ENCODE measurements at regions not wholly inside any gene's neighbourhood (a gene's known extent, or its start where the extent isn't known, plus 50 kb on each side); places are given as distances from the start of the nearest gene placed in this dataset.

DNA sequence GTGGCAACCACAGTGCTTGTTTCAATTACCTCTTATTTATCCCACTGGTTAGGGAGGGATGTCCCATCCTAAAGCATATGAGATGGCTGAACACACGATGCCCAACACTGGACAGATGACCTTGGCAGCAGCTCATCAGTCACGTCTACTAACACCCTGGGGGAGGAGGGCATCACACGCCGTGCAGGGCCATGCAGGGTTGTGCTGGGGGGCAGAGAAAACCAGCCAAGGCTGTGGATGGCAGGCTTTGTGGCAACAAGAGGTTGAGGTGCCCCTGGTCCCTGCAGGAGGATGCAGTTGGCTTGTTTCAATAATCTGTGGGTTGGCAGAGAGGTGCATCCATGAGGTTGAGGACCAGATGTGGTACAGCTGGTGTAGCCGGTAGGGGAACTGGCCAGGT is 293.7 kb upstream of the SULF2 start:
- no peak for DNase-seq (ENCODE audit: low spot score)

DNA sequence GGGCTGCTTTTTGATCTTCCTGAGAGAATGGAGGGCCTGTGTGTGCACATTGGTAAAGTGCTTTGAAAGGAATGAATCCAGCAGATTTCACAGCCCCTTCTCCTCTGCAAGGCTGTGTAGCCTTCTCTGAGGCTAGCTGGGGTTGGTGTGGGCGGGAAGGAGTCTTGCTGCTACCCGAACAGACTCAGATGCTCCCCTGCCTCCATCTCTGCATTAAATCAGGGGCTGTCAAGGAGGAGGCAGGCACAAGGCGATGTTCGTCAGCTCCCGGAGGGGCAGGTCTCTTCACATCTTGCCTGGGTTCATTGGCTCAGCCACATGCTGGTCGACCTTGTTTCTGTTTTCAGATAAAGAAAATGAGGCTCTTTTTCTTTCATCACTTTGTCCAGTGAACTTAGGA is 291.5 kb upstream of the SULF2 start:
- no peak for DNase-seq (ENCODE audit: low spot score)

DNA sequence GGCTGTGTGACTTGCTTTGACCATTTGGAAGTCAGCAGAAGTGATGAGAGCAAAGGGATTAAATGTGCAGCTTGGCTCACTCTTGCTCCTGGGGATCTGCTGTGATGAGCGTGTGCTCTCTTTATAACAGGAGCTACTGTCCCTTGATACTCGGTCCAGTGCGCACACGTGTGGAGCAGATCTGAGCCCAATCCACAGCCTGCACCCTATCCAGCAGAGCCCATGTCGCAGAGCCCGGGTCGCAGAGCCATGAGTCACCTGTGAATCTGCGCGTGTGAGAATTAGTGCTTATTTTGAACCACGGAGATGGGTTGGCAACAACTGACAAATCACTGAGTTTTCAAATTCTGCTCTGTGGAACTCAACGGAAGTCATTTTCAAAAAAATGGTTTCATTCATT is 291.0 kb upstream of the SULF2 start:
- no peak for DNase-seq (ENCODE audit: low spot score)

DNA sequence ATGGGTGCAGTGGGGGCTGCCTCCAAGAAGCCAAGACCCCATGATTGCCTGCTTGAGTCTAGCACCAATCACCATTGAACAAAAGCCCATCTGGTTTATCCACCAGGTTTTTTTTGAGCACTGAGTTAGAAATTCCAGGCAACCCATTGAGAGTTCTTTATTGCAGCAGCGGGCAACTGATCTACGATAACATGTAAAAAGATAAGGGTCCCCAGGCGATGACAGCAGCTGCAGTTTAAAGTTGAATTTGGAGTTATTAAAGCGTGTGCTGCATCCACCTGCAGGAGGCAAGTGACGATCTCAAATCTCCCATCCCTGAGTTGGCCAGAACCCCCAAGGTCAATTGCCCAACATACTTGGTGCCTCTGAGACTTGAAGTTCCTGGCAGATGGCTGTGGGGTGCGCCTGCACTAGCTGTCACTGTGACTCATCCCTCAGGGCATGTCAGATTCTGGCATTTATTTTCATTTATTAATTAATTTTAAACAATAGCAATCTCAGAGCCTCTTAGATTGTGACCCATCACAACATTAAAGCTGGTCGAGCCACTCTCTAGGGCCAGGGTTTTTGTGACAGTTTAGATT is 290.4 kb upstream of the SULF2 start:
- DNase-seq (ENCODE audit: low spot score), result no peak

DNA sequence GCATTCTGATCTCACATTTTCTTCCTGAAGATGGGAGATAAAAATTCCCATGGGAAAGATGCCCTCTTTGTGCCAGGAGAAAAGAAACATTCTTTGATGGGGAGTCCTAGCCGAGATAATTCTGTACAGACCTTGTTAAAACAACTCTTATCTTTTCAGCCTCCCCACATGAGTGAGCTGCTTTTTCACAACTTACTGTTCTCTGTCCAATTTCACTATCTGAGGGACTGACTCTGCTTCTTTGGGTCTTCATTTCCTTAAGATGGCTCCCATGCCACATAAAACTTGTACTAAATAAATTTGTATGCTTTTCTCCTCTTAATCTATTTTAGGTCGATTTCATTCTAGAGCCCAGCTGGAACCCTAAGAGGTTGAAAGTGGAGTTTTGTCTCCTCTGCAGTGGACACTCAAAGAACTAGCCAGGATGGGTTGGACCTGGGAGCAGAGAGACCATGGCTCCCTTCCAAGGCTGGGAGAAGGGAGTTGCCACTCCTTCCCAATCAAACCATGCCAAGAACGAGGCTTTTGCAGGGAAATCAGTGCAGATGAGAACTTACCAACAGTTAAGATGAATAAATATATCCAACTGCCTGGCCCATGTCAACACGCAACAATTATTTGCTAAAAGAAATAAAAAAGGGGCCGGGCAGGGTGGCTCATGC is 285.8 kb upstream of the SULF2 start:
- no peak for DNase-seq (ENCODE audit: low spot score)

DNA sequence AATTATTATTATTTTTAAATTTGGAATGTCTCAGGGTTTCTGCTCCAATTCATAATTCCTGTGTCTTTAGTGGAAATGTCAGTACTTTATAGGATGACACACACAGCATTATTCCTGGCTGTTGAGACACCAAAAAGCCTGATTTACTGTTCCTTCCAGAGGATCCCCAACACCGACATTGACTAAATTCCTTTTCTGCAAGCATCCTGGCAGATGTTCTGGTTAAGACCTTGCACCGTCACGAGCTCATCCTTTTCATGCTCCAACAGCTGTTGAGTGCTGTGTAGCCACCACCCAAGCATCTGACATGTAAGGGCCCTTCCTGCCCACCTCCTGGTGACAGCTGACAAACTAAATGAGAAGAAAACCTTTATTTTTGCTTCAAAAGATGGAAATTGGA is 284.3 kb upstream of the SULF2 start:
- no peak for DNase-seq (ENCODE audit: low spot score)

DNA sequence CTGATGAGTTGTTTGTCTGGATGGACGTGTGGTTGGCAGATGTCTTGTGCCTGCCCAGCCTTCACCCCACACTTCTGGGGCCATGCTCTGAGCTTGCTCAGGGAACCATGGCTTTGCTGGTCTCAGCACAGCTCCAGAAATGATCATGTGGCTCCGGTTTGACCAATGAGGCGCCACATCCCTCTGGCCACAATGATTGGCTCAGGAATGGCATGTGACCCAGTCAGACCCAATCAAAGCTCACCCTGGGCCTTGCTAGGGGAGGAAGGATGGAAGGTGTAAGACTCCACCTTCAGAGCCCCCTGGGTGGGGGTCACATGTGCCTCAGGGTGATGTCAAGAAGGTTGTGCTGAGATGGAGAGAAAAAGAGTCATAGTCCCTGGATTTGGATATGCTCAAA is 281.6 kb upstream of the SULF2 start:
- no peak for DNase-seq (ENCODE audit: low spot score)

DNA sequence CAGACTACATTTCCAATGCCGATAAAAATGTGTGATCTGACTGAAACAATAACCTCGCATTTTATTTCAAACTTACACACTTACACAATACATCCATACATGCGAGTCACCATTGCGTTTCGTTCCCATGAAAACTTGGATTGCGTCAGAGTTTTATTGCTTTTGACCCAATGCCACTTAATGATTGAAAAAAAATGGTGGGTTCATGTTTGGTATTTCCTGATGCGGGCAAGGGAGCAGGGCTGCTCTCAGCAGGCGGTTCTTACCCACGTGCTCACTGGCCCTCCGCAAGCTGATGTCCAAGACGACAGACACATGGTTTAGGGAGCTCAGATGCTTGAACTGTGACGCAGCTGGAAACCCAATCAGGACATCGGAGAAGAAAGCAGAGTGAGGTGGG is 281.0 kb upstream of the SULF2 start:
- no peak for DNase-seq (ENCODE audit: low spot score)

DNA sequence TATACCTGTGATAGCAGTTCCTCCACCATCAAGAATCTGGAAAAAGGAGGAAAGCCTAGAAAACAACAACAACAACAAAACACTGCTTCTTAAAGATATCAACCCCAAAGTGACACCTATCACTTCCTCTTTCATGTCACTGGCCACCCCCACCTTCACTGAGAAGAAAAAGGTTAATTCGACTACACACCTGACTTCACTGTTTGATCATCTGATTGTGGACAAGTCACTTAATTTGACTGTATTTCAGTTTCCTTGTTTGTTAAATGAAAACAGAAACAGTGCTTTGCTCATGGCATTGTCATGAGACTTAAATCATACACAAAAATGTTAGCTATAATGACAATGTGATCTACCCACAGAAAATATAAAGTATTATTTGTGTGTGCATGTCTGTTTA is 280.6 kb upstream of the SULF2 start:
- DNase-seq (ENCODE audit: low spot score), result no peak

DNA sequence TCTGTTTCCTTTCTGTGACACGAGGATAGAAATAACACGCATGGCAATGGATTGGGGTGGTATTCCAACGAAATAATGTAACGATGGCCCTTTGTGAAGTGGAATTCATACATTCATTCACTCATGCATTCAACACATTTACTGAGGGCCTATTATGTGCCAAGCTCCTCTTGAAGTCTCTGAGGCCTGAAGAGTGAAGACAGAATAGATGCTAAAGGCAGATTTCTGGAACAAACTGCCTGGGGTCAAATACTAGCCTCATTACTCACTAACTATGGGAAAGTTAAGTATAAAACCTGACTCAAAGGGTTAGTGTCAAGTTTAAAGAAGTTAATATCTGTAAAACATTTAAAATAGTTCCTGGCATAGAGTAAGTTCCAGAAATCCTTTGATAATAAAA is 279.6 kb upstream of the SULF2 start:
- DNase-seq (ENCODE audit: low spot score), result no peak

DNA sequence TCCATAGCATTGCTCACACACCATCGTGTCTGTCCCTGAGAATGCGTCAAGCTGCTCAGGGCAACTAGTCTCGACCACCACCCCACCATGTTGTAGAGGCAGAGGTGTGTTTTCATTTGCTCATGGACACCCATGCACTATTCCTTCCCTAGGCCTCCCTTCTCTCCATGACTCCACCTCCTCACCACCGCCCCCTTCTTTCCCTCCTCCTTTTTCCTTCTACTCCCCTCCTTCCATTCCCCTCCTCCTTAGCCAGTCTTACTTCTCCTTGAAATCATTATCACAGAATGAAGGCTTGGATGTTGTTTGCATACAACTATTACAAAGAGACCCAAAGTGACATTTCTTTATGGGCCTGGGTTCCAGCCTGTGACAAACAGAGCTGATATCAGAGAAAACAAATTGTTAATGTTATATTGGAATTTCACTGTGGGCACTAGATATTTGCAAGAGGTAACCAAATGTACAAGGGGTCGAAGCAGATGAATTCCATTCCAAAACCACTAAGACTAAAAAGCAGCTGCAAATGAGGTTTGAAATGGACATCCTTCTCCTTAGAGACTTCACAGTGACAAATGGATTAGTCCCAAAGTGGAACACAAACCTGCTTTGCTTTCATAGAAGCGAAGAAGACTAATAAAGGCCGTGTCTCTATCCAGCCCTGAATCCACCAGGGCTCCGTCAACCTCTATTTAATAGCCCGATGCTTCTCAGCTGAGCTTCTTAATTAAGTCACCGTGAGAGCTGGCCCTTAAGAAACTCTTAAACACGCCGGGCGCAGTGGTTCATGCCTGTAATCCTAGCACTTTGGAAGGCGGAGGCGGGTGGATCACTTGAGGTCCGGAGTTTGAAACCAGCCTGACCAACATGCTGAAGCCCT is 275.8 kb upstream of the SULF2 start:
- DNase-seq (ENCODE audit: low spot score), result no peak

DNA sequence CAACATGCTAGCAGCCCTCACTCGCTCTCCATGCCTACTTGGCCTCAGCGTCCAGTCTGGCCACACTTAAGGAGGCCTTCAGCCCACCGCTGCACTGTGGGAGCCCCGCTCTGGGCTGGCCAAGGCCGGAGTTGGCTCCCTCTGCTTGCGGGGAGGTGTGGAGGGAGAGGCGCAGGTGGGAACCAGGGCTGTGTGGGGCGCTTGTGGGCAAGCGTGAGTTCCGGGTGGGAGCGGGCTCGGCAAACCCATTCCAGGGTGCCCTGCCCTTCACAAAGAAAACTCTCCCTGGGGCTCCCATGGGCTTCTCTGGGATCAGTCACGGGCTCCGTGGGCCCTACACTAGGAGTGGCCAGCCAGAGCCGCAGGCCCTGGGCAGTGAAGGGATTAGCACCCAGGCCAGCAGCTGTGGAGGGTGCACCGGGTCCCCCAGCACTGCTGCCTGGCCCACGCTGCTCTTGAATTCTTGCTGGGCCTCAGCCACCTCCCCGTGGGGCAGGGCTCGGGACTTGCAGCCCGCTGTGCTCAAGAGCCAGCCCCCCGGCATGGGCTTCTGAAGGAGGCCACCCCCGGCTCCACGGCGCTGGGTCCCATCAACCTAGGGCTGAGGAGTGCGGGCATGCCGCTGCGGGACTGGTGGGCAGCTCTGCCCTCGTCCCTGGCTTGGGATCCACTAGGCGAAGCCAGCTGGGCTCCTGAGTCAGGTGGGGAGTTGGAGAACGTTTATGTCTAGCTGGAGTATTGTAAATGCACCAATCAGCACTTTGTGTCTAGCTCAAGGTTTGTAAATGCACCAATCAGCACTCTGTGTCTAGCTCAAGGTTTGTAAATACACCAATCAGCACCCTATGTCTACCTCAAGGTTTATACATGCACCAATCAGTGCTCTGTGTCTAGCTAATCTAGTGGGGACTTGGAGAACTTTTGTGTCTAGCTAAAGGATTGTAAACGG is 273.6 kb upstream of the SULF2 start:
- no peak for DNase-seq (ENCODE audit: low spot score)

DNA sequence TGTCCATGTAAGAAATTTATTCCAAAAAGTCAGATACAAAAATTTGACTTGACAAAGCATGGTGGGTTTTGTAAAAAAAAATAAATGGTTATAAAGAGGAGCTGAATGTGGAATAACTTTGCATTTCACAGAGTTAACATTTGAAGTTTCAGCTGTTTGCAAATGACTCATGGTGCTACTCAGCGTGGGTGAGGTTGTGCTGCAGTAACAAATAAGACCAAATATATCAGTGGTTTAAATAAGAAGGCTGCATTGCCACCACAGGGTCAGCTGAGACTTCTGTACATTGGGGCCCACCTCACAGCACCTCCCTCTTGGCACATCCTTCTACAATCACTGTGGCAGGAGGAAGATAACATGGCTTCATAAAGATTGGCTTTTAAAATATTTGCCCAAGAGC is 272.5 kb upstream of the SULF2 start:
- DNase-seq (ENCODE audit: low spot score), result no peak

DNA sequence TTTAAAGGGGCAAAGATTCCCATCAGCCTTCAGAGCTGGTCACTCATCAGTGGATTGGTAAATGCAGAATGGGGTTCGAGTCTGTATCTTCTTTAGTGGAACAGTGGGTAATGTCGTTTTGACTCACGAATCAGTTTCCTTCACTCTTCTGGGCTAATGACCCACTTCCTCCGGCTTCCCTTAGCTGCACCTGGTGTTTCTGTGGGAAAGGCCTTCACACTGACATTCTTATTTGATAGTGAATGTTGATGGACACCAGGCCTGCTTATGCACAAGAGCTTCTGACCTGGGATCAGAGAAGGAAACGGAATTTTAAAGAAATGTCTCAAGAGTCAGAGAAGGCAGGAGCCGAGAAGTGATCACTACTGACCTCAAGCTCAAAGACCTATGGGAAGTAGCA is 272.0 kb upstream of the SULF2 start:
- no peak for DNase-seq (ENCODE audit: low spot score)

DNA sequence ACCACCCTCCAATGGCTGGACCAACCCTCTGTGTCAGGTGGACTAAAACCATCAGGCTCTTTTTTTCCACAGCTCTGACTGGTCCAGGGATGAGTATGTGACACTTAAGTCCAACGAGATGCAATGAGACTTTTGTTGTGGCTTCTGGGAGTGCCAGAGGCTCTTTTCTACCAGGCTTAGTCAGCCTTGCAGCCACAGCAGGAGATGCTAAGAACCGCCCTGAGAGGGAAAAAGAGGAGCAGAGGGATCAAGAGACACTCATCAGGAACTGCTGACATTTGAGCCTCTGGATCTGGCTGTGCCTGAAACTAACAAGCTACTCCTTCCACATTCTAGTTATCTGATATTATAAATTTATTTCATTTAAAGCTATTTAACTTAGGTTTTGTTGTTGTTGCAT is 270.9 kb upstream of the SULF2 start:
- no peak for DNase-seq (ENCODE audit: low spot score)

DNA sequence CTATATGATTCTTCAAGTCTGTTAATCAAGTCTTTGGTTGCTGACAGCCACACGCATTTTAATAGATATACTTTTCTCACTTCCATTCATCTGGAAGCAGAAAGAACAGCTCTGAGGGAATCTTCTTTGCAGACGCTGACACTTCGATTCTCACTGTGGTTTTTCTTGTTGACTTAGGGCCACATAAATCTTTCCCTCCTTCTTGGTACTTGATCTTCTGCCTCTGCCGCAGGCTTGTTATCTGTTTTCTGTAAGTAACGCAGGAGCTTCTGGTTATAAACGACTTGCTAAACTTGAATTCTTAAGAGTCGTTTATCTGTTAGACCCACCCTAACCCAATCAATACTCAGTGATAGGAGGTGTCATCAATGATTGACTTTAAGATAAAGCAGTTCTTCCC is 268.8 kb upstream of the SULF2 start:
- DNase-seq (ENCODE audit: low spot score), result no peak

DNA sequence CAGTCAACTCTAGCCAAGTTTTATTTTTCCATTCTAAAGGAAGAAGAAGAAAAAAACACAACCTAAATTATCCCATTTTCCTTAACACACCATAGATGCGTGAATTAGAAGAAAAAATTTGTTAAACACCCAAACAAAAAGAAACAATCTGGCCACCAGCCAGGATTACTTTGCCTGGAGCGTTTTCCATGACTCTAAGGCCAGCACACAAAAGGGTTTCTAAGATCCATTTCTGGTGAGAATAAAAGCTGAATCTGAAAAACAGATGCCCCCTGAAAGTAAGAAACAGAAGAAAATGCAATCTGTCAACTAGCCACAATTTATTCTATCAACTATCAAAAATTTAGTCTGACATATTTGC is 267.2 kb upstream of the SULF2 start:
- DNase-seq (ENCODE audit: low spot score), result no peak

DNA sequence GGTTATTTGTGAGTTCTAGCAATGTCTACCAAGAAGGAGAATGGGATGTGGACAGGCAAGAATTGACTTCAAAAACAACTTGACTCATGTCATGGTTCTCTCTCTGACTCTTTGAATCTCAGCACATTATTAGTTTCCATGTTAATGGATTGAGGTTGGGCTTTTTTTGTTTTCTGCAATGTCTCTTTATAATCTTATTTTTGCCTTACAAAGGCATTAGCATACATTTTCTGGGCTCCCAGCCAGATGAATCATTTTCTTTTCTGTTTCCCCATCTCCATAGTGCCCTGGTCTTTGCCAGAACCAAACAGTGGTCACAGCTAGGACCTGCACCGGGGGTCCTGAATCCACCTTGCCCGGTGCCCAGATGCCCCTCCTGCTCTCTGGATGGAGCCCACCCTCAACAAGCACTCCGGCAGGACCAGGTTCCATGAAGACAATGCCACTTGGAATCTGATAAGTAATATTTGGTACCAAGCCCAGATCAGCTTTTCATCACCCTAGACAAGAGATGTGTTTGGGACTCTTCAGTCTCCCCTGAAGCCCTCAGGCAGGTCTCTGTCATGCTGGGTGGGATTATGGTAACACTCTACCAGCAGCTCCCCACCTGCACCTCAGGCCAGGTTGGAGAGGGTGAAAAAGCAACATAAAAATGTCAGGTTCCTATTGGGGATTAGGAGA is 266.7 kb upstream of the SULF2 start:
- no peak for DNase-seq (ENCODE audit: low spot score)

DNA sequence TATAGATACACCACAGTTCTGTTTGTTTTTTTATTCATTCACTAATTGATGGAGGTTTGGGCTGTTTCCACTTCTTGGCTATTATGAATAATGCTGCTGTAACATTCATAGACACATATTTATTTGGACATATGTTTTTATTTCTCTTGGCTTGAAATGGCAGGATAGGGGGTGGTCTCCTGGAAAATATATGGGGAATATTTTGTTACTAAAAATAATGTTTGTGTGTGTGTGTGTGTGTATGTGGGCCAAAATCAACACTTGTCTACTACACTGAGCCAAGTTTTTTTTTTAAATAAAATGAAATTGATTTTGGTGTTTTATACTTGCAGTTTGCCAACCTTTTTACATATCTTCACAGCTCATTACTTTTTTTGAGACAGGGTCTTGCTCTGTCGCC is 264.4 kb upstream of the SULF2 start:
- no peak for DNase-seq (ENCODE audit: low spot score)

DNA sequence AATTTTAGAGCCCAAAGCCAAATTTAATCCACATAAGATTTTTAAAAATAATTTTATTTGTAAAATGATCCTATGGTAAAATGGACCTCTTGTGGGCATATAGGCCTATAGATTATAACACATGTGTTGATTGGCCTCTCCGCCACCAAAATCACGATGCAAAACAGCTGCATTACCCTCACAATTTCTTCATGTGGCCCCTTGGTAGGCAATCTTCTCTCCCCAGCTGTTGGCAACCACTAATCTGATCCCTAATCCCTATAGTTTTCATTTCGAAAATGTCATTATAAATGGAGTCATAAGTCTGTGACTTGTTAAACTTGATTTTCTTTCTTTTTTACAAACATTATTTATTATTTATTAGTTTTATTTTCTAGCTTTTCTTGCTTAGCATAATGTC is 263.9 kb upstream of the SULF2 start:
- no peak for DNase-seq (ENCODE audit: low spot score)

DNA sequence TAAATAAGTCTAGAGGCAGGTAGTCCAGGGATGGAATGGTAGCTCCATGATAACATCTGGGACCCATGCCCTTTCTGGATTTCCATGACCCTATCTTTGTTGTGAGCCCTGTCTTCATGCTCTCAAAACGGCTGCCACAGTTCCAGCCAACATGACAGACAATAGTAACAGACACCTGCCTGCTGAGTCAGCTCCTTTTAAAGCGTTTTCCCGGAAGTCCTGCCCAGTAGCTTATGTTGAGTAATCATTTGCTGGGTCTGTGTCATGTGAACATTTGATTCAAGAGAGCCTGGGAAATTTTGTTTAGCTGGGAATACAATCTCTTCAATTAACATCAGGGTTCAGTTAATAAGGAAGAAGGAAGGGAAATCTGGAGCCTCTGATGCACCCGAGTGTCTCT is 262.2 kb upstream of the SULF2 start:
- no peak for DNase-seq (ENCODE audit: low spot score)

DNA sequence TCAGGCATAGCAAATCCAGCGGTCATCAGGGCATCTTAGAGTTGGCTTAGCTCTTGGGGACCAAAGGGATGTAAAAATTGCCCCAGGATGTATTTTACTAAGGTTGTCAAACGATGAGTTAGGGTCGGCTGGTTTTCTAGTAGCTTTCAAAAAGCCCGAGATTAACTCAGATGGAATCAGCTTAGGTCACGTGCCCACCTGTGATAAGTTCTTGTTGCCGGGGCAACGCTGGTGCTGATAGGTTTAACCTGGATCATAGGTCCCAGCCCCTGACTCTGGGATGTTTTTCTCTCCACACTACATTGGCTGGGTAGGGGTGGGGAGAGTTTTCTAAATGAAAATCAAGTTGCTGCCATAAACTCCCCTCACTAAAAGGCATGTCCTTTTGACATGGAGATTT is 257.3 kb upstream of the SULF2 start:
- no peak for DNase-seq (ENCODE audit: low spot score)
